HL-60 (cell line): ENCODE measurements at regions not wholly inside any gene's neighbourhood (a gene's known extent, or its start where the extent isn't known, plus 50 kb on each side); places are given as distances from the start of the nearest gene placed in this dataset.

Experiments used
- DNase-seq, 2 experiments: peaks; one replicate each; pipeline ENCODE4 v3.0.0-alpha.2; 2010 to 2020; ENCODE audit warnings: low read depth in 1 of 2, low spot score in 1 of 2
- H3K27ac ChIP-seq: fragments of 250-450 bp; sonication (Bioruptor Pico); replicated peaks from 2 replicates; pipeline ENCODE4 v1.5.1; 2020; ENCODE audit warnings: mild to moderate bottlenecking, moderate library complexity
- H3K27me3 ChIP-seq: fragments of 250-450 bp; sonication (Bioruptor Pico); 2 replicates; pipeline ENCODE4 v1.5.1; 2021; ENCODE audit warnings: mild to moderate bottlenecking, moderate library complexity; ENCODE audit not compliant: insufficient read depth, poor library complexity, severe bottlenecking
- H3K4me3 ChIP-seq: replicated peaks from 2 replicates; pipeline ENCODE4 v1.5.1; 2011; ENCODE audit warnings: mild to moderate bottlenecking, control low read depth, low read length; ENCODE audit not compliant: insufficient read depth
- CTCF ChIP-seq: IDR thresholded peaks from one replicate; pipeline ENCODE4 v1.5.1; 2011; ENCODE audit warnings: low read length, control low read depth, inconsistent platforms; ENCODE audit not compliant: insufficient read depth
- GABPA ChIP-seq: IDR thresholded peaks from 2 replicates; pipeline ENCODE4 v1.6.1; 2012; ENCODE audit warnings: low read depth
- POLR2AphosphoS5 ChIP-seq: IDR thresholded peaks from 2 replicates; pipeline ENCODE4 v1.6.1; 2012; ENCODE audit warnings: low read depth
- REST ChIP-seq: IDR thresholded peaks from 2 replicates; pipeline ENCODE4 v1.6.1; 2012; ENCODE audit warnings: low read depth; ENCODE audit not compliant: insufficient replicate concordance
- SPI1 ChIP-seq: IDR thresholded peaks from 2 replicates; pipeline ENCODE4 v1.6.1; 2012; ENCODE audit warnings: low read depth, mild to moderate bottlenecking, borderline replicate concordance

GRCh38 chrX:101774340-101774739, 114.7 kb upstream of the ARMCX2 start:
- TF ChIP-seq SPI1 (no peak), CTCF (no peak), GABPA (no peak), POLR2AphosphoS5 (no peak), REST (no peak)
- Histone ChIP-seq H3K27ac (no peak overlapping the region), H3K27me3 (peaks cover 5% of the 10 kb centered on the region), H3K4me3 (no peak overlapping the region)
- DNase-seq: no peak

GRCh38 chrX:101764538-101764937, 104.9 kb upstream of the ARMCX2 start:
- Histone ChIP-seq H3K4me3 (no peak overlapping the region), H3K27me3 (no peaks in the 10 kb centered on the region), H3K27ac (no peak overlapping the region)
- TF ChIP-seq SPI1 (no peak), POLR2AphosphoS5 (no peak), GABPA (no peak), CTCF (no peak), REST (no peak)
- DNase-seq: no peak

- no peak overlapping the region for H3K4me3 ChIP-seq
- DNase-seq: peak in 1 of 2 experiments; percentile 7
- no peaks in the 10 kb centered on the region for H3K27me3 ChIP-seq
- no peak for TF ChIP-seq CTCF
- TF ChIP-seq SPI1: no peak
- TF ChIP-seq REST: no peak
- TF ChIP-seq POLR2AphosphoS5: no peak
- TF ChIP-seq GABPA: no peak
- H3K27ac ChIP-seq: no peak overlapping the region
Measured at GRCh38 chrX:101759000-101759399, 99.3 kb upstream of the ARMCX2 start.
